ENCODE measurements at regions not wholly inside any gene's neighbourhood (a gene's known extent, or its start where the extent isn't known, plus 50 kb on each side); places are given as distances from the start of the nearest gene placed in this dataset.
A peak's percentile ranks its signal among the peaks of the same experiment; 100 is the strongest.

- Histone ChIP-seq H3K27me3 (ENCODE audit: control insufficient read depth in 1 of 2, insufficient read depth in 2 of 2, low read length in 2 of 2) (peaks cover 16 to 23% of the 10 kb centered on the region in 2 experiments), H3K4me3 (ENCODE audit: low read length) (no peak overlapping the region), H3K27ac (ENCODE audit: low read depth in 1 of 2, low read length in 2 of 2) (no peak overlapping the region), H3K36me3 (ENCODE audit: insufficient read depth, low read length) (no peaks in the 10 kb centered on the region), H3K9me3 (ENCODE audit: control insufficient read depth in 1 of 2, insufficient read depth in 1 of 2, low read length in 2 of 2) (peaks cover 0 to 34% of the 10 kb centered on the region in 2 experiments), H3K4me1 (ENCODE audit: insufficient read depth, low read length) (peaks cover 9% of the 10 kb centered on the region)
- Mint-ChIP-seq H3K4me1 (ENCODE audit: low read depth) (no peaks in the 10 kb centered on the region), H3K27me3 (peaks cover 48% of the 10 kb centered on the region), H3K27ac (no peak overlapping the region), H3K9me3 (no peaks in the 10 kb centered on the region), H3K36me3 (ENCODE audit: low read depth) (no peaks in the 10 kb centered on the region), H3K4me3 (no peak overlapping the region)
- intact Hi-C loops (cut with DNase I, micrococcal nuclease), result no loop called here
- no peak for TF ChIP-seq CTCF (IDR thresholded peaks at IDR 0.05)
- CTCF ChIA-PET, result interaction anchor here (2.1 kb wide), 1 partner anchor 280 kb away, joined by 5 read pairs; no protein-coding TSS in a partner anchor
- POLR2A ChIA-PET, result no interaction called here
- ATAC-seq (ENCODE audit: poor library complexity) (no peak), DNase-seq (no peak)
Measured at GRCh38 chr11:69916806-69917387, 97.7 kb upstream of the FGF3 start.

- TF ChIP-seq CTCF (IDR thresholded peaks at IDR 0.05), result no peak
- H3K27ac Mint-ChIP-seq, result no peak overlapping the region
Measured at GRCh38 chr11:69917529-69917928, 98.3 kb upstream of the FGF3 start.

GRCh38 chr11:69918231-69918937 lies 99.2 kb upstream of the FGF3 start:
- ChIA-PET POLR2A (no interaction called here), CTCF (interaction anchor here (2.0 kb wide), 1 partner anchor 278 kb away, joined by 7 read pairs; no protein-coding TSS in a partner anchor)
- Histone ChIP-seq H3K27me3 (ENCODE audit: control insufficient read depth in 1 of 2, insufficient read depth in 2 of 2, low read length in 2 of 2) (peaks cover 17 to 31% of the 10 kb centered on the region in 2 experiments), H3K4me1 (ENCODE audit: insufficient read depth, low read length) (peaks cover 9% of the 10 kb centered on the region), H3K4me3 (ENCODE audit: low read length) (no peak overlapping the region), H3K9me3 (ENCODE audit: control insufficient read depth in 1 of 2, insufficient read depth in 1 of 2, low read length in 2 of 2) (peaks cover 0 to 34% of the 10 kb centered on the region in 2 experiments), H3K36me3 (ENCODE audit: insufficient read depth, low read length) (no peaks in the 10 kb centered on the region), H3K27ac (ENCODE audit: low read depth in 1 of 2, low read length in 2 of 2) (no peak overlapping the region)
- no peak for TF ChIP-seq CTCF (IDR thresholded peaks at IDR 0.05)
- H3K4me1 Mint-ChIP-seq (ENCODE audit: low read depth), result no peaks in the 10 kb centered on the region
- peaks cover 54% of the 10 kb centered on the region for H3K27me3 Mint-ChIP-seq
- H3K36me3 Mint-ChIP-seq (ENCODE audit: low read depth), result no peaks in the 10 kb centered on the region
- ATAC-seq (ENCODE audit: poor library complexity), result no peak
- intact Hi-C loops (cut with DNase I, micrococcal nuclease), result loop anchor here (1.0 kb wide), 1 partner anchor 278 kb away; no protein-coding TSS in a partner anchor
- peak in 1 of 14 experiments; percentile 28 for DNase-seq
- H3K9me3 Mint-ChIP-seq, result no peaks in the 10 kb centered on the region
- no peak overlapping the region for H3K27ac Mint-ChIP-seq
- no peak overlapping the region for H3K4me3 Mint-ChIP-seq

More at GRCh38 chr11:69917529-69917928, 98.3 kb upstream of the FGF3 start:
- Mint-ChIP-seq H3K9me3 (no peaks in the 10 kb centered on the region), H3K36me3 (ENCODE audit: low read depth) (no peaks in the 10 kb centered on the region), H3K27me3 (peaks cover 48% of the 10 kb centered on the region), H3K4me1 (ENCODE audit: low read depth) (no peaks in the 10 kb centered on the region), H3K4me3 (no peak overlapping the region)
- H3K36me3 ChIP-seq (ENCODE audit: insufficient read depth, low read length), result no peaks in the 10 kb centered on the region
- POLR2A ChIA-PET, result no interaction called here
- peaks cover 9% of the 10 kb centered on the region for H3K4me1 ChIP-seq (ENCODE audit: insufficient read depth, low read length)
- CTCF ChIA-PET, result interaction anchor here (2.0 kb wide), 1 partner anchor 279 kb away, joined by 7 read pairs; no protein-coding TSS in a partner anchor
- intact Hi-C loops (cut with DNase I, micrococcal nuclease), result no loop called here
- no peak for DNase-seq
- H3K4me3 ChIP-seq (ENCODE audit: low read length), result no peak overlapping the region
- no peak for ATAC-seq (ENCODE audit: poor library complexity)
- H3K27ac ChIP-seq (ENCODE audit: low read depth in 1 of 2, low read length in 2 of 2), result no peak overlapping the region
- peaks cover 0 to 34% of the 10 kb centered on the region in 2 experiments for H3K9me3 ChIP-seq (ENCODE audit: control insufficient read depth in 1 of 2, insufficient read depth in 1 of 2, low read length in 2 of 2)
- H3K27me3 ChIP-seq (ENCODE audit: control insufficient read depth in 1 of 2, insufficient read depth in 2 of 2, low read length in 2 of 2), result peaks cover 18 to 23% of the 10 kb centered on the region in 2 experiments

Measured in CD4-positive, alpha-beta T cell (primary cell).